Activated T-cell treated with anti-CD3 and anti-CD28 coated beads for 24 hours (primary cell): ENCODE measurements at regions not wholly inside any gene's neighbourhood (a gene's known extent, or its start where the extent isn't known, plus 50 kb on each side); places are given as distances from the start of the nearest gene placed in this dataset.
"Not testable (repeated sequence)": the region's sequence is repeated elsewhere in the genome, so short reads cannot be mapped to it uniquely, and the experiment has no call there.

ENCODE experiments used
- DNase-seq: peaks from one replicate; pipeline ENCODE4 v3.0.0-alpha.2; 2020; ENCODE audit warnings: low read depth

- DNase-seq = no peak
Measured at GRCh38 chr5:56763711-56764466, 51.5 kb upstream of the MAP3K1 start.

- DNase-seq = no peak
Measured at GRCh38 chr5:56763182-56763581, 52.2 kb upstream of the MAP3K1 start.

- DNase-seq = no peak
Measured at GRCh38 chr5:56761151-56761885, 54.0 kb upstream of the MAP3K1 start.

- no peak for DNase-seq
Measured at GRCh38 chr5:56760723-56761122, 54.6 kb upstream of the MAP3K1 start.

- no peak for DNase-seq
Measured at GRCh38 chr5:56759521-56760216, 55.7 kb upstream of the MAP3K1 start.

- no peak for DNase-seq
Measured at GRCh38 chr5:56757077-56757476, 58.3 kb upstream of the MAP3K1 start.

- DNase-seq = no peak
Measured at GRCh38 chr5:56755036-56755555, 60.3 kb upstream of the MAP3K1 start.

GRCh38 chr5:56753588-56753987, 61.8 kb upstream of the MAP3K1 start:
- not testable (repeated sequence) for DNase-seq

- DNase-seq = no peak
Measured at GRCh38 chr5:56751572-56752313, 63.6 kb upstream of the MAP3K1 start.

- no peak for DNase-seq
Measured at GRCh38 chr5:56749842-56750241, 65.5 kb upstream of the MAP3K1 start.

- no peak for DNase-seq
Measured at GRCh38 chr5:56746553-56747339, 68.6 kb upstream of the MAP3K1 start.

GRCh38 chr5:56745864-56746263, 69.5 kb upstream of the MAP3K1 start:
- DNase-seq = no peak

- DNase-seq = no peak
Measured at GRCh38 chr5:56740868-56741267, 74.5 kb upstream of the MAP3K1 start.

- no peak for DNase-seq
Measured at GRCh38 chr5:56739990-56740389, 75.4 kb upstream of the MAP3K1 start.

GRCh38 chr5:56737951-56738606, 77.3 kb upstream of the MAP3K1 start:
- DNase-seq = no peak

GRCh38 chr5:56737002-56737621, 78.2 kb upstream of the MAP3K1 start:
- no peak for DNase-seq

- no peak for DNase-seq
Measured at GRCh38 chr5:56735849-56736641, 79.3 kb upstream of the MAP3K1 start.

GRCh38 chr5:56734091-56734694, 81.2 kb upstream of the MAP3K1 start:
- DNase-seq = no peak

- DNase-seq = no peak
Measured at GRCh38 chr5:56733580-56733979, 81.8 kb upstream of the MAP3K1 start.
